Activated naive CD4-positive, alpha-beta T cell treated with anti-CD3 and anti-CD28 coated beads for 36 hours (primary cell): ENCODE measurements at regions not wholly inside any gene's neighbourhood (a gene's known extent, or its start where the extent isn't known, plus 50 kb on each side); places are given as distances from the start of the nearest gene placed in this dataset.

Experiments used
- CTCF ChIA-PET: fragments of 350-600 bp; sonication (Branson Sonifier 250); formaldehyde crosslinking; loops from one replicate; lab custom pipeline; 2021; ENCODE audit warnings: antibody characterized with exemption; lab: Charles Lee
- DNase-seq: peaks from one replicate; pipeline ENCODE4 v3.0.0-alpha.2; 2020
- H3K27ac Mint-ChIP-seq: one replicate; pipeline ENCODE4 v1.8.0; 2021; ENCODE audit warnings: mild to moderate bottlenecking, mixed read lengths
- H3K27me3 Mint-ChIP-seq: one replicate; pipeline ENCODE4 v1.8.0; 2021; ENCODE audit warnings: low read depth, mixed read lengths
- H3K36me3 Mint-ChIP-seq: one replicate; pipeline ENCODE4 v1.8.0; 2021; ENCODE audit warnings: low read depth, mixed read lengths
- H3K4me1 Mint-ChIP-seq: one replicate; pipeline ENCODE4 v1.8.0; 2021; ENCODE audit warnings: low read depth, mixed read lengths
- H3K4me3 Mint-ChIP-seq: one replicate; pipeline ENCODE4 v1.8.0; 2021; ENCODE audit warnings: mild to moderate bottlenecking, moderate library complexity, mixed read lengths
- H3K9me3 Mint-ChIP-seq: one replicate; pipeline ENCODE4 v1.8.0; 2021; ENCODE audit warnings: mixed read lengths
- intact Hi-C: fragments of 100-400 bp; cut with micrococcal nuclease; formaldehyde crosslinking; loops from one replicate; pipeline ENCODE4 v1.15.1; 2023

- H3K27ac Mint-ChIP-seq = no peak overlapping the region
- no peaks in the 10 kb centered on the region for H3K4me1 Mint-ChIP-seq
- H3K4me3 Mint-ChIP-seq = no peak overlapping the region
- H3K9me3 Mint-ChIP-seq = no peaks in the 10 kb centered on the region
- intact Hi-C loops = no loop called here
- DNase-seq = no peak
- H3K27me3 Mint-ChIP-seq = no peaks in the 10 kb centered on the region
- CTCF ChIA-PET = interaction anchor here (0.6 to 1.4 kb wide), 3 partner anchors 57 to 126 kb away, joined by 3 read pairs; partner anchors contain the start of gene PPP1CB
- no peaks in the 10 kb centered on the region for H3K36me3 Mint-ChIP-seq
Observed at GRCh38 chr2:28694364-28694763, 57.3 kb upstream of the PPP1CB start.

GRCh38 chr2:28695245-28695647, 56.4 kb upstream of the PPP1CB start:
- CTCF ChIA-PET = interaction anchor here (1.4 kb wide), 1 partner anchor 126 kb away, joined by 3 read pairs; no protein-coding TSS in a partner anchor
- no peak overlapping the region for H3K27ac Mint-ChIP-seq

GRCh38 chr2:28696261-28696660, 55.4 kb upstream of the PPP1CB start:
- H3K4me1 Mint-ChIP-seq = no peaks in the 10 kb centered on the region
- H3K36me3 Mint-ChIP-seq = no peaks in the 10 kb centered on the region
- H3K27ac Mint-ChIP-seq = no peak overlapping the region
- CTCF ChIA-PET = interaction anchor here (0.9 kb wide), 1 partner anchor 14 kb away, joined by 4 read pairs; no protein-coding TSS in a partner anchor
- H3K9me3 Mint-ChIP-seq = no peaks in the 10 kb centered on the region
- DNase-seq = no peak
- H3K27me3 Mint-ChIP-seq = no peaks in the 10 kb centered on the region
- H3K4me3 Mint-ChIP-seq = no peak overlapping the region
- intact Hi-C loops = no loop called here

More at GRCh38 chr2:28695245-28695647, 56.4 kb upstream of the PPP1CB start:
- Mint-ChIP-seq H3K36me3 (no peaks in the 10 kb centered on the region), H3K4me1 (no peaks in the 10 kb centered on the region), H3K4me3 (no peak overlapping the region), H3K27me3 (no peaks in the 10 kb centered on the region), H3K9me3 (no peaks in the 10 kb centered on the region)
- intact Hi-C loops = no loop called here
- no peak for DNase-seq

GRCh38 chr2:28697602-28698149, 54.0 kb upstream of the PPP1CB start:
- intact Hi-C loops = no loop called here
- no peaks in the 10 kb centered on the region for H3K27me3 Mint-ChIP-seq

GRCh38 chr2:28698545-28698944, 53.1 kb upstream of the PPP1CB start:
- intact Hi-C loops = no loop called here
- Mint-ChIP-seq H3K4me3 (no peak overlapping the region), H3K27ac (no peak overlapping the region), H3K4me1 (no peaks in the 10 kb centered on the region), H3K36me3 (no peaks in the 10 kb centered on the region), H3K27me3 (no peaks in the 10 kb centered on the region), H3K9me3 (no peaks in the 10 kb centered on the region)
- DNase-seq = no peak
- CTCF ChIA-PET = interaction anchor here (0.5 kb wide), 1 partner anchor 56 kb away, joined by 3 read pairs; no protein-coding TSS in a partner anchor

More at GRCh38 chr2:28697602-28698149, 54.0 kb upstream of the PPP1CB start:
- Mint-ChIP-seq H3K4me3 (no peak overlapping the region), H3K27ac (no peak overlapping the region), H3K36me3 (no peaks in the 10 kb centered on the region), H3K4me1 (no peaks in the 10 kb centered on the region), H3K9me3 (no peaks in the 10 kb centered on the region)
- no peak for DNase-seq
- CTCF ChIA-PET = no interaction called here
